Thyroid gland (tissue), 4 donors: ENCODE measurements at regions not wholly inside any gene's neighbourhood (a gene's known extent, or its start where the extent isn't known, plus 50 kb on each side); places are given as distances from the start of the nearest gene placed in this dataset.

Experiments
- DNase-seq, 2 donors: peaks; one replicate each; pipeline ENCODE4 v3.0.0-alpha.2; 2019
- H3K27ac ChIP-seq, 3 donors: fragments of 200-600 bp; sonication (generic); 1 replicate in 2 of 3; 2 replicates in 1 of 3; pipeline ENCODE4 v1.5.1; 2016 to 2019; ENCODE audit warnings: mild to moderate bottlenecking in 1 of 3, moderate library complexity in 1 of 3
- H3K27me3 ChIP-seq: fragments of 200-600 bp; sonication (generic); one replicate; pipeline ENCODE4 v1.5.1; 2019
- H3K36me3 ChIP-seq, 2 donors: fragments of 200-600 bp; sonication (generic); one replicate each; pipeline ENCODE4 v1.5.1; 2016 to 2019
- H3K4me1 ChIP-seq, 2 donors: fragments of 200-600 bp; sonication (generic); one replicate each; pipeline ENCODE4 v1.5.1; 2017 to 2019
- H3K4me3 ChIP-seq, 3 donors: fragments of 200-600 bp; sonication (generic); replicated peaks in 1 of 3; 1 replicate in 2 of 3; 2 replicates in 1 of 3; pipeline ENCODE4 v1.5.1; 2016; ENCODE audit warnings: mild to moderate bottlenecking in 1 of 3
- H3K9me3 ChIP-seq: fragments of 200-600 bp; sonication (generic); one replicate; pipeline ENCODE4 v1.5.1; 2017
- POLR2A ChIP-seq, 2 donors: fragments of 450-650 bp; IDR thresholded peaks; one replicate each; pipeline ENCODE4 v1.6.1; 2017; ENCODE audit warnings: antibody characterized with exemption in 2 of 2, mild to moderate bottlenecking in 2 of 2, moderate library complexity in 1 of 2
- whole genome bisulfite sequencing, 2 donors: methylation state at CpG; one replicate each; pipeline ENCODE4 v1.1.5; 2017; 5-methylcytosine and 5-hydroxymethylcytosine counted together
- intact Hi-C: fragments of 100-400 bp; cut with DNase I; formaldehyde crosslinking; loops from one replicate; pipeline ENCODE4 v1.15.1; 2023
- TF ChIP-seq, protein P1 (sequence below), 6 experiments: fragments of 200-600 bp in 3 of 6; fragments of 450-650 bp in 3 of 6; sonication (generic) in 3 of 6; IDR thresholded peaks; one replicate each; pipeline ENCODE4 v1.5.1; 2016 to 2019; ENCODE audit warnings: antibody characterized with exemption in 6 of 6, mild to moderate bottlenecking in 2 of 6, inconsistent platforms in 1 of 6, moderate library complexity in 1 of 6

DNA sequence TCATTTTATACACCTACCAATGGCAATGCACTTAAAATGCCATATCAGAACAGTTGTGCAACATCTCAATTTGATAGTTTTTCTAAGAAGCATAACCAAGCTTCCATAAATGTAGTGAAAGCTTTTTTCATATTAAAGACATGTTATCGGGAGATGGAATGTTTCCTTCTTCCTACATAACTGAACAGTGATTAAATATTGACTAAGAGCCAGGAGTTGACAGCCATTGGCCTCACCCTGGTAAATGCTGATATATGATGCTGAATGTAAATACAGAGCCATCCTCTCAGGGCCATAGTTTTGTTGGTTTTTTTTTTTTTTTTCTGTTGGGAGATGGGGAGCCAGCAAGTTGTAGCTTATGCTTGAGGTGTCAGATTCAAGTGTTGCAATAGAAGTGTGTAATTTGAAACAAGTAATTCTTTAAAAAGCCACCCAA is 203.3 kb upstream of the IL12A start:
- intact Hi-C loops, result no loop called here
- Histone ChIP-seq H3K27ac (no peak overlapping the region), H3K36me3 (no peaks in the 10 kb centered on the region), H3K27me3 (no peaks in the 10 kb centered on the region), H3K4me3 (no peak overlapping the region), H3K9me3 (no peaks in the 10 kb centered on the region), H3K4me1 (peaks cover 0 to 8% of the 10 kb centered on the region in 2 donors)
- TF ChIP-seq, protein P1, sequence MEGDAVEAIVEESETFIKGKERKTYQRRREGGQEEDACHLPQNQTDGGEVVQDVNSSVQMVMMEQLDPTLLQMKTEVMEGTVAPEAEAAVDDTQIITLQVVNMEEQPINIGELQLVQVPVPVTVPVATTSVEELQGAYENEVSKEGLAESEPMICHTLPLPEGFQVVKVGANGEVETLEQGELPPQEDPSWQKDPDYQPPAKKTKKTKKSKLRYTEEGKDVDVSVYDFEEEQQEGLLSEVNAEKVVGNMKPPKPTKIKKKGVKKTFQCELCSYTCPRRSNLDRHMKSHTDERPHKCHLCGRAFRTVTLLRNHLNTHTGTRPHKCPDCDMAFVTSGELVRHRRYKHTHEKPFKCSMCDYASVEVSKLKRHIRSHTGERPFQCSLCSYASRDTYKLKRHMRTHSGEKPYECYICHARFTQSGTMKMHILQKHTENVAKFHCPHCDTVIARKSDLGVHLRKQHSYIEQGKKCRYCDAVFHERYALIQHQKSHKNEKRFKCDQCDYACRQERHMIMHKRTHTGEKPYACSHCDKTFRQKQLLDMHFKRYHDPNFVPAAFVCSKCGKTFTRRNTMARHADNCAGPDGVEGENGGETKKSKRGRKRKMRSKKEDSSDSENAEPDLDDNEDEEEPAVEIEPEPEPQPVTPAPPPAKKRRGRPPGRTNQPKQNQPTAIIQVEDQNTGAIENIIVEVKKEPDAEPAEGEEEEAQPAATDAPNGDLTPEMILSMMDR (IDR thresholded peaks at IDR 0.05), result no peak
- TF ChIP-seq POLR2A (IDR thresholded peaks at IDR 0.05), result no peak
- DNase-seq, result no peak
- 84 to 90% methylated on average over 1 of the region's 1 CpG for WGBS, 2 donors

DNA sequence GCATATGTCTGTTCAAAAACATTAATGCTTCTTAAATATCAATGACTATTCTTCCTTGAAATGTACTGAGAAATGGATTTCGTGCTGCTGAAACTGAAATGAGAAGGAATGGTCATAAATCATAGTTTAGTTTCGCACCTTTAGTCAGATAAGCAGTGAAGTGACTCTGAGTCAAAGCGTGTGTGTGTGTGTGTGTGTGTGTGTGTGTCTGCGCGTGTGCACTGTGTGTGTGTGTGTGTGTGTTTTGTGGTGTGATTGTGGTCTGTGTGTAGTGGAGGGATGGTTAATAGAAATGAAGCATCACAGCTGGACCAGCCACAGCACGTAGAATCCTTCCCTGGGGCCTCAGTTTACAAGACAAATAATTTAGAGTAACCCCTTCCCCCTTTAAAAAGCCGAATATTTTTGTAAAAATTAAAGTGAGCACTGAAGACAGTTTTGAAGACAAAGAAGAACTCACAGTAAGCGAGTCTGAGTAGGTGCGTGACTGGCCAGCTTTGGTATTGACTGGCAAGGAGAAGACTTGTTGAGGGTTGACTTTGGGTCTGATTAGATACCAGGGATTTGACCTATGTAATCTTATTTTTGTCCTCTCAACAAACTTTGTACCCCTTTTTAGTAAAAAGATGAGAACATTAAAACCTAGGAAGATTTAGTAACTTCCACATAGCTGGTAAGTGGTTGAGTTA is 202.0 kb upstream of the IL12A start:
- no peak overlapping the region for H3K4me3 ChIP-seq
- H3K27me3 ChIP-seq, result no peaks in the 10 kb centered on the region
- TF ChIP-seq POLR2A (IDR thresholded peaks at IDR 0.05), result no peak
- TF ChIP-seq, protein P1 (IDR thresholded peaks at IDR 0.05), result no peak
- 88 to 91% methylated on average over 9 of the region's 9 CpGs for WGBS, 2 donors
- intact Hi-C loops, result no loop called here
- H3K4me1 ChIP-seq, result peaks cover 0 to 8% of the 10 kb centered on the region in 2 donors
- no peak for DNase-seq
- H3K9me3 ChIP-seq, result no peaks in the 10 kb centered on the region
- H3K27ac ChIP-seq, result no peak overlapping the region
- H3K36me3 ChIP-seq, result no peaks in the 10 kb centered on the region

DNA sequence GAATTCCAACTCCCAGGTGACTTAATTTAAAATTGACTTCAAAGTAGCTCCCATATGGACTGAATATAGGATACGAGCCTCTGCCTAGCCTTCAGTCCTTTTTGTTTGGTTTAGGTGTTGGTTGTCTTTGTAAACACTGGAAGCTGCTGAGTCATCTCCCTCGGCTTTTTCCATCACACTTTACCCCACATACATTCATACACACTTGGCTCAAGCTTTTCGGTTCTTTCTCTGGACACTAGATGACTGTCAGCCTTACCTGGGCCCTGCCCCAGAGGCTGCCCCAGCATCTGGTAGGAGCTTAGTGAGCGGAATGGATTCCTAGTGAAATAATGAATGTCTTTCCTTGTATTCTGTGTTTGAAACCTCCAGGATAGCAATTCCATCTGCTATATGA is 201.5 kb upstream of the IL12A start:
- intact Hi-C loops, result no loop called here
- no peak for DNase-seq
- Histone ChIP-seq H3K27me3 (no peaks in the 10 kb centered on the region), H3K4me3 (no peak overlapping the region), H3K27ac (no peak overlapping the region), H3K36me3 (no peaks in the 10 kb centered on the region), H3K9me3 (no peaks in the 10 kb centered on the region), H3K4me1 (peaks cover 0 to 8% of the 10 kb centered on the region in 2 donors)
- TF ChIP-seq POLR2A (IDR thresholded peaks at IDR 0.05), result no peak
- TF ChIP-seq, protein P1 (IDR thresholded peaks at IDR 0.05), result no peak
- WGBS, 2 donors, result 73 to 79% methylated on average over 4 of the region's 4 CpGs

DNA sequence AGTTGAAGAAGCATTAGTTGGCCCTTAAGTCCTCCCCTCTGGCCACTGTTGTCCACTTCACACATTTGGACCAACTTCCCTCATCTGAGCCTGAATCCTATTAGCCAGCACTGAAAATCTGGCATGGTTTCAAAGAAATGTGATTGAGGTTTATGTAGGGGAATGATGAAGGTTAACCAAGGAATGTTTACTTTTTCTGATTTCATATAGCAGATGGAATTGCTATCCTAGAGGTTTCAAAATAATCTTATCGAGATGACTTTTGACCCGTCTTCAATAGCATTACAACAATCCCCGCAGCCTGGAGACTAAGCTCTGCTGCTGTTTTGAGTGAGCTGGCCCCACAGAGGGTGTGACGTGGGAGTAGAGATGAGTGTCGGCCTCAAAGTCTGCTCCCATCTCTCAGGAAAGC is 200.8 kb upstream of the IL12A start:
- no peak overlapping the region for H3K4me3 ChIP-seq

DNA sequence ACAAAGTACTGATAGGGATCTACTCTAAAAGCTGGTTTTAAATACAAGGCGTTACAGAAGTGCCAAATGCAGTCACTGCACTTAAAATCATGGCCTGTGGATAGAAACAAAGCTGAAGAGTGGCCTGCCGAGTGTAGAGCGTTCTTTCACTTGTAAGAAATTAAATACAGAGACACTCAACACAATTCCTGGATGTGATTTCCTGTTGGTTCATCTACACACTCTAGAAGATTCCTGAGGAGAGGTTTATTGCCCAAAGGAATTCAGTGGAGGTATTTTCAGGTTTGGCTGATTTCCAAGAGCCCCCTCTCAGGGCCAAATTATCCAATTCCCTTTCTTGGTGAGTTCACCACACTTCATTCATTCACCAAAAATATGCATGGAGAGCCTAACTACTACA is 200.3 kb upstream of the IL12A start:
- Histone ChIP-seq H3K9me3 (no peaks in the 10 kb centered on the region), H3K27ac (no peak overlapping the region), H3K36me3 (no peaks in the 10 kb centered on the region), H3K4me1 (peaks cover 0 to 8% of the 10 kb centered on the region in 2 donors), H3K4me3 (no peak overlapping the region), H3K27me3 (no peaks in the 10 kb centered on the region)
- 36 to 52% methylated on average over 3 of the region's 3 CpGs for WGBS, 2 donors
- no peak for DNase-seq
- intact Hi-C loops, result no loop called here
- TF ChIP-seq POLR2A (IDR thresholded peaks at IDR 0.05), result no peak
- TF ChIP-seq, protein P1 (IDR thresholded peaks at IDR 0.05), result no peak

More for the DNA sequence above, 200.8 kb upstream of the IL12A start:
- 81 to 82% methylated on average over 5 of the region's 5 CpGs for WGBS, 2 donors
- DNase-seq, result no peak
- H3K27me3 ChIP-seq, result no peaks in the 10 kb centered on the region
- H3K36me3 ChIP-seq, result no peaks in the 10 kb centered on the region
- intact Hi-C loops, result no loop called here
- no peaks in the 10 kb centered on the region for H3K9me3 ChIP-seq
- H3K27ac ChIP-seq, result no peak overlapping the region
- H3K4me1 ChIP-seq, result peaks cover 0 to 8% of the 10 kb centered on the region in 2 donors
- TF ChIP-seq, protein P1 (IDR thresholded peaks at IDR 0.05), result no peak
- TF ChIP-seq POLR2A (IDR thresholded peaks at IDR 0.05), result no peak
